HEK293T (cell line): ENCODE measurements at regions not wholly inside any gene's neighbourhood (a gene's known extent, or its start where the extent isn't known, plus 50 kb on each side); places are given as distances from the start of the nearest gene placed in this dataset.

ENCODE experiments used
- CTCF ChIA-PET: fragments of 350-600 bp; formaldehyde crosslinking; extraction: SDS; loops from one replicate; lab custom pipeline; 2021; ENCODE audit warnings: antibody characterized with exemption, inconsistent platforms; lab: Yijun Ruan, JAX
- POLR2A ChIA-PET: fragments of 350-600 bp; formaldehyde crosslinking; extraction: SDS; loops from one replicate; lab custom pipeline; 2020; ENCODE audit warnings: antibody characterized with exemption, inconsistent platforms; lab: Yijun Ruan, JAX
- DNase-seq: peaks from one replicate; pipeline ENCODE4 v3.0.0; 2012; ENCODE audit warnings: mixed read lengths; ENCODE audit errors: extremely low spot score
- ARNT ChIP-seq: fragments of 450-650 bp; IDR thresholded peaks from 2 replicates; pipeline ENCODE4 v1.6.1; 2017; ENCODE audit warnings: mild to moderate bottlenecking
- BHLHE40 ChIP-seq: fragments of 450-650 bp; IDR thresholded peaks from 2 replicates; pipeline ENCODE4 v1.6.1; 2016; ENCODE audit warnings: mild to moderate bottlenecking, moderate library complexity, borderline replicate concordance
- CTBP1 ChIP-seq: fragments of 450-650 bp; IDR thresholded peaks from 2 replicates; pipeline ENCODE4 v1.6.1; 2016; ENCODE audit warnings: borderline replicate concordance
- ELF4 ChIP-seq: fragments of 450-650 bp; IDR thresholded peaks from 2 replicates; pipeline ENCODE4 v1.6.1; 2017; ENCODE audit warnings: antibody characterized with exemption
- FOXA1 ChIP-seq: fragments of 450-650 bp; IDR thresholded peaks from 2 replicates; pipeline ENCODE4 v1.6.1; 2016; ENCODE audit warnings: mild to moderate bottlenecking
- FOXK2 ChIP-seq: fragments of 450-650 bp; IDR thresholded peaks from 2 replicates; pipeline ENCODE4 v1.6.1; 2016; ENCODE audit warnings: mild to moderate bottlenecking
- FOXM1 ChIP-seq: fragments of 450-650 bp; IDR thresholded peaks from 2 replicates; pipeline ENCODE4 v1.6.1; 2017; ENCODE audit warnings: mild to moderate bottlenecking, borderline replicate concordance
- HDGF ChIP-seq: fragments of 450-650 bp; IDR thresholded peaks from 2 replicates; pipeline ENCODE4 v1.6.1; 2017; ENCODE audit warnings: antibody characterized with exemption, borderline replicate concordance
- L3MBTL2 ChIP-seq: fragments of 450-650 bp; conservative IDR thresholded peaks from 2 replicates; pipeline ENCODE4 v1.6.1; 2016; ENCODE audit warnings: mild to moderate bottlenecking
- LEF1 ChIP-seq: fragments of 450-650 bp; IDR thresholded peaks from 2 replicates; pipeline ENCODE4 v1.6.1; 2017; ENCODE audit warnings: mild to moderate bottlenecking, borderline replicate concordance
- NFRKB ChIP-seq: fragments of 450-650 bp; IDR thresholded peaks from 2 replicates; pipeline ENCODE4 v1.6.1; 2016; ENCODE audit warnings: mild to moderate bottlenecking, moderate library complexity
- SP1 ChIP-seq: fragments of 450-650 bp; IDR thresholded peaks from 2 replicates; pipeline ENCODE4 v1.6.1; 2017
- SUZ12 ChIP-seq: fragments of 450-650 bp; IDR thresholded peaks from 2 replicates; pipeline ENCODE4 v1.6.1; 2016; ENCODE audit warnings: mild to moderate bottlenecking
- TARDBP ChIP-seq: fragments of 450-650 bp; IDR thresholded peaks from 2 replicates; pipeline ENCODE4 v1.6.1; 2016
- ZNF384 ChIP-seq: fragments of 450-650 bp; IDR thresholded peaks from 2 replicates; pipeline ENCODE4 v1.6.1; 2016
- TF ChIP-seq, protein P1 (sequence below): fragments of 450-650 bp; IDR thresholded peaks from 2 replicates; pipeline ENCODE4 v1.6.1; 2016

DNA sequence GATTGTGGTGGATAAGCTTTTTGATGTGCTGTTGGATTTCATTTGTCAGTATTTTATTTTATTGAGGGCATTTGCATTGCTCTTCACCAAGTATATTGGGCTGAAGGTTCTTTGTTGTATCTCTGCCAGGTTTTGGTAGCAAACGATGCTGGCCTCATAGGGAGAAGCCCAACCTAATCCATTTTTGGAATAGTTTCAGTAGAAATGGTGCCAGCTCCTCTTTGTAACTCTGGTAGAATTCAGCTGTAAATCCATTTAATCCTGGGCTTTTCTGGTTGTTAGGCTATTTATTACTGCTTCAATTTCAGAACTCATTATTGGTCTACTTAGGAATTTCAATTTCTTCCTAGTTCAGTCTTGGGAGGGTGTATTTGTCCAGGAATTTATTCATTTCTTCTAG, 309.8 kb upstream of the SETBP1 start:
- no peak for TF ChIP-seq TARDBP
- no peak for TF ChIP-seq ZNF384
- TF ChIP-seq CTBP1 = no peak
- TF ChIP-seq FOXM1 = no peak
- TF ChIP-seq NFRKB = no peak
- no peak for TF ChIP-seq HDGF
- TF ChIP-seq FOXA1 = no peak
- no peak for TF ChIP-seq L3MBTL2
- TF ChIP-seq BHLHE40 = no peak
- TF ChIP-seq FOXK2 = no peak
- TF ChIP-seq SP1 = no peak
- TF ChIP-seq ELF4 = no peak
- TF ChIP-seq SUZ12 = no peak
- TF ChIP-seq ARNT = no peak
- TF ChIP-seq LEF1 = no peak
- POLR2A ChIA-PET = no interaction called here
- CTCF ChIA-PET = no interaction called here
- no peak for DNase-seq

DNA sequence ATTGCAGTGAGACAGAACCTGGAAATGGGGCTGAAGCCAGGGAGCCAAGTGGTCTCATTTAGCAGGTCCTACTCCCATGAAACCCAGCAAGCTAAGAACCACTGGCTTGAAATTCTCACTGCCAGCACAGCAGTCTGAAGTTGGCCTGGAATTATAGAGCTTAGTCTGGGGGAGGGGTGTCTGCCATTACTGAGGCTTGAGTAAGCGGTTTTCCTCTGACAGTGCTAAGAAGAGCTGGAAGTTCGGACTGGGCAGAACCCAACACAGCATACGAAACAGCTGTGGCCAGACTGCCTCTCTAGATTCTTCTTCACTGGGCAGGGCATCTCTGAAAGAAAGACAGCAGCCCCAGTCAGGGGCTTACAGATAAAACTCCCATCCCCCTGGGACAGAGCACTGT, 305.7 kb upstream of the SETBP1 start:
- no peak for DNase-seq
- CTCF ChIA-PET = no interaction called here
- TF ChIP-seq ELF4 (no peak), FOXM1 (no peak), FOXK2 (no peak), NFRKB (no peak), CTBP1 (no peak), ARNT (no peak), HDGF (no peak), TARDBP (no peak), BHLHE40 (no peak), ZNF384 (no peak), L3MBTL2 (no peak), LEF1 (no peak), FOXA1 (no peak)
- TF ChIP-seq, protein P1, sequence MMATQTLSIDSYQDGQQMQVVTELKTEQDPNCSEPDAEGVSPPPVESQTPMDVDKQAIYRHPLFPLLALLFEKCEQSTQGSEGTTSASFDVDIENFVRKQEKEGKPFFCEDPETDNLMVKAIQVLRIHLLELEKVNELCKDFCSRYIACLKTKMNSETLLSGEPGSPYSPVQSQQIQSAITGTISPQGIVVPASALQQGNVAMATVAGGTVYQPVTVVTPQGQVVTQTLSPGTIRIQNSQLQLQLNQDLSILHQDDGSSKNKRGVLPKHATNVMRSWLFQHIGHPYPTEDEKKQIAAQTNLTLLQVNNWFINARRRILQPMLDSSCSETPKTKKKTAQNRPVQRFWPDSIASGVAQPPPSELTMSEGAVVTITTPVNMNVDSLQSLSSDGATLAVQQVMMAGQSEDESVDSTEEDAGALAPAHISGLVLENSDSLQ = no peak
- POLR2A ChIA-PET = no interaction called here

DNA sequence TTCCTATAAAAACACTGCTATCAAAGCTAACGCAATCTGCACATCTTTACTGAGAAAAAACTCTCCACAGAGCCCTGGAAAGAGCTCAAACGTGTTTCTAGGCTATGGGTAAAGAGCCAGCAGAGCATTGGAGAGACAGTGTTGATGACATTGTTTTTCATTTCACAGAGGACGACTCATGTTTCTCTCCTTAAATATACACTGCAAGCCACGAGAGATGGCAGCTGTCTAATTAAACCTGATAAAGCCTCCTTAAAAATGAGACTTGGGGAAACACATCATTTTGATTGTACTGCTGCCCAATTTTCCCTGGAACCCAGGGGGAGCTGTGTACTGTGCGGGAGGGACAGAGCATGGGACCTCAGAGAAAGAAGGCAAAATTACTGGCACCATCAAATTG, 294.3 kb upstream of the SETBP1 start:
- CTCF ChIA-PET = no interaction called here
- TF ChIP-seq ARNT = no peak
- TF ChIP-seq CTBP1 = no peak
- no peak for TF ChIP-seq FOXK2
- TF ChIP-seq, protein P1 = no peak
- no peak for TF ChIP-seq ELF4
- TF ChIP-seq LEF1 = no peak
- no peak for TF ChIP-seq FOXA1
- TF ChIP-seq TARDBP = no peak
- no peak for TF ChIP-seq HDGF
- TF ChIP-seq FOXM1 = no peak
- TF ChIP-seq SP1 = no peak
- TF ChIP-seq BHLHE40 = no peak
- no peak for TF ChIP-seq L3MBTL2
- TF ChIP-seq SUZ12 = no peak
- no peak for TF ChIP-seq ZNF384
- TF ChIP-seq NFRKB = no peak
- POLR2A ChIA-PET = interaction anchor here (0.5 kb wide), 1 partner anchor 1191 kb away, joined by 3 read pairs; no protein-coding TSS in a partner anchor
- DNase-seq = no peak

DNA sequence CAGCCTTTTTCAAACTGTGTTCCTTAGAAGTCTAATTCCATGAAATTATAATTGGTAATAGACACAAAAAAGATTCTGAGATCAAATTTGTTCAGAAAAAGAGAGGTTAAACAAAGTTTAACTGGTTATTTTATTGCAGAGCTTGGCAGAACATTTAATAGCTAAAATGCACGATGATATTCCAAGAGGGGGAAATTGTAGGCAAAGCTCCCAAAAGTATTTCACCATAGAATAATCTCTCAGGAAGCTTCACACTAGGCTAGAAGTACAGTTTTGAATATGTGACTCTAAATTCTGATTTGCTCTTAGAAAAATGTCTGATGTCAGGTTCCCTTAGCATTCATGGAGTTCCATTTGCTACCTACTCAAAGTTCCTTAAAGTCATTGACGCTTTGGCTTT, 292.4 kb upstream of the SETBP1 start:
- no peak for DNase-seq
- TF ChIP-seq CTBP1 (no peak), HDGF (no peak), FOXA1 (no peak), L3MBTL2 (no peak), BHLHE40 (no peak), FOXK2 (no peak), SP1 (no peak), NFRKB (no peak), ELF4 (no peak), SUZ12 (no peak), LEF1 (no peak)
- TF ChIP-seq, protein P1 = no peak
- CTCF ChIA-PET = no interaction called here
- POLR2A ChIA-PET = no interaction called here

DNA sequence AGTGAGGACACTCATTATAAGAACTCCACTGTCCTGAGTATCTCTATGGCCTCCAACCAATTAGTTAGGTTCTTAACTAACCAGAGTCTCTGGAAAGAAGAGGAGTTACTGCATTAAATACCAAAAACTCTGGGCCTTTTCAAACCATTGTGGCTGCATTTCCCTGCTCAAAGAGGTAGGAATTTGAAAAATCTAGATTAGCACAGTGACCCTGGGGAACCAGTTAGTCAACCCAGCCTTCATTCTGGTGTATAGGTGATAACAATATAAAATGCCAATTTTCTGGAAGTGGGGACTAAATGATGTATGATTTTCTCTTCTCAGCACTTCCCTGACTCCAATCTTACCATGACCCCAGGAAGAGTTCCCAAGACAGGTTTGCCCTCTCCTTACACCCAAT, 287.8 kb upstream of the SETBP1 start:
- CTCF ChIA-PET = no interaction called here
- TF ChIP-seq NFRKB (no peak), FOXA1 (no peak), ELF4 (no peak), TARDBP (no peak), L3MBTL2 (no peak), BHLHE40 (no peak), FOXK2 (no peak)
- TF ChIP-seq, protein P1 = no peak
- DNase-seq = no peak
- POLR2A ChIA-PET = no interaction called here
